ENCODE measurements at regions not wholly inside any gene's neighbourhood (a gene's known extent, or its start where the extent isn't known, plus 50 kb on each side); places are given as distances from the start of the nearest gene placed in this dataset.

- TF ChIP-seq CTCF (IDR thresholded peaks at IDR 0.05) (no peak), EP300 (IDR thresholded peaks at IDR 0.05) (no peak), POLR2A (IDR thresholded peaks at IDR 0.05) (no peak)
These were observed 696.3 kb upstream of the UBE2E2 start for GRCh38 chr3:22506871-22507270.
